Femur (tissue), 1 donor: ENCODE measurements at regions not wholly inside any gene's neighbourhood (a gene's known extent, or its start where the extent isn't known, plus 50 kb on each side); places are given as distances from the start of the nearest gene placed in this dataset.
"Not testable (repeated sequence)": the region's sequence is repeated elsewhere in the genome, so short reads cannot be mapped to it uniquely, and the experiment has no call there.

Experiments
- DNase-seq: peaks from one replicate; pipeline ENCODE4 v3.0.0-alpha.2; 2017

GRCh38 chr9:129544761-129545160 lies 76.1 kb downstream of the C9orf50 start:
- DNase-seq, result no peak

DNA sequence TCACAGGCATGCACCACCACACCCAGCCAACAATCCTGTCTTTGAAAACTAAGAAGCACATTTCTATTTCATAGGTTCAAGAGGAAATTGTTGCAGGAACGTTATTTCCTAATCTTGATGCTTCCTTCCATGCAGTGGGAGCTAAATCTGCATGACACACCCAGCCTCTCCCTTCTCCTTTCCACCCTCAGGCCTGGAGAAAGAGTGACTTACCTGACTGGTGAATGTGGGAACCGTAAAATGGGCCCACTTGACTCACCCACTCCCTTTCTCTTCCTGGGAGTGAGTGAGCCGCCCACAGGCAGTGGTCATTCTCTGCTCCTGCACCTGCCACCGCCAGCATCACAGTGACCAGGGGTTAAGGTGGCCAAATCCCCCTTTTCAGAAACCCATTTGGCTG lies 78.2 kb downstream of the C9orf50 start:
- DNase-seq, result no peak

DNA sequence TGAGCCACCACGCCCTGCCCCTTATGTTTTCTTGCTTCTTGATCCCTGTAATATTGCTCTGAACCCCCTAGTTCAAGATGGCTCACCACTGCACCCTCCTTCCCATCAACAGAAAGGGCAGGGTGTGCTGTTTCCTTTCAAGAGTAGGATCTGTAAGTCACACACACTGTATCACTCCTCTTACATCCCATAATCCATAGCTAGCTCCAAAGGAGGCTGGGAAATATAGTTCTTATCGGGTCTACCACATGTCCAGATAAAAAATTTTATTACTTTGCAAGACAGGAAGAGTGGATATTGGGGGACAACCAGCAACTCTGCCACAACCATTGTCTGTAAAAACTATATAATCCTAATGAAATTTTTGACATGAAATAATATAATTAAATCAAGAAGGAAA lies 79.6 kb downstream of the C9orf50 start:
- DNase-seq, result no peak

- DNase-seq, result no peak
These were observed 81.5 kb downstream of the C9orf50 start for GRCh38 chr9:129539446-129539845.

GRCh38 chr9:129531860-129532402 lies 89.0 kb downstream of the C9orf50 start:
- DNase-seq, result not testable (repeated sequence)

GRCh38 chr9:129527955-129528354 lies 92.9 kb downstream of the C9orf50 start:
- not testable (repeated sequence) for DNase-seq

DNA sequence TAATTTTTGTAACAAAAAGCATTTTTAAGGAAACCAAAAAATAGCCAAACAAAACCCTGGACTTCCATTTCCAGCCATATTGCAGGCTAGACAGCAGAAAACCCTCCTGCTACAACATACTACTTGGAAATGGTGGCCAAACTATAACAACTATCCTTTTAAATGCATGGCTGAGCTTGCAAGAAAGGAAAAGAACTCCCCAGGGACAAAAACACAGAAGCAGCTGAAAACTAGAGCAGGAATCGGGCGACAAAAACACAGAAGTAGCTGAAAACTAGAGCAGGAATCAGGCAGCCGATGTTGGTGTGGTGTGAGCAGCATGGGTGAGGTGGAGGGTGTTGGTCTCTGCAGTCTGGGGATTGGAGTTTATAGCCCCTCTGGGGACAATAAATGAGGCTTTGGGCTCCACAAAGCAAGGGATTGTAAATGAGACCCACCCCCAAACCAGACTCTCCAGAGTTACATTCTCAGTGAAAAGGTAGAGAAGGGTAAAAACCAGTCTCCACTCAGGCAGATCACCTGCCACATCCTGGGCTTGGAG lies 95.2 kb downstream of the C9orf50 start:
- no peak for DNase-seq

GRCh38 chr9:129524582-129525270 lies 96.2 kb downstream of the C9orf50 start:
- no peak for DNase-seq

- DNase-seq, result no peak
These were observed 96.8 kb downstream of the C9orf50 start for GRCh38 chr9:129523943-129524581.

DNA sequence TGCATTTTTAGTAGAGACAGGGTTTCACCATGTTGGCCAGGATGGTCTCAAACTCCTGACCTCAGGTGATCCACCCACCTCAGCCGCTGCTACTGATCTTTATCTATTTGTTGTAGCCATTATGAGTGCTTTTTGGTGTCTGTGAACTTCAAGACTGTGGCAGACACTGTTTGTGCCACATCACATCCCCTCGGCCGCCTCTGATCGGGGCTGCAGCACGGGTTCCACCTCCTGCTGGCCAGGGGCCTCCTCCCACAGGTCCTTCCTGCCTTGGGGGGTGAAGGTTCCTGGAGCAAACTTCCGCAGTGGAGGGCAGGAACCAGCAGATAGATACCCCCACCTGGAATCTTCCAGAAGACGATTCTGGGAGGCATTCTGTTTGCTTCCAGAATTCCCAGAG lies 98.5 kb downstream of the C9orf50 start:
- no peak for DNase-seq

DNA sequence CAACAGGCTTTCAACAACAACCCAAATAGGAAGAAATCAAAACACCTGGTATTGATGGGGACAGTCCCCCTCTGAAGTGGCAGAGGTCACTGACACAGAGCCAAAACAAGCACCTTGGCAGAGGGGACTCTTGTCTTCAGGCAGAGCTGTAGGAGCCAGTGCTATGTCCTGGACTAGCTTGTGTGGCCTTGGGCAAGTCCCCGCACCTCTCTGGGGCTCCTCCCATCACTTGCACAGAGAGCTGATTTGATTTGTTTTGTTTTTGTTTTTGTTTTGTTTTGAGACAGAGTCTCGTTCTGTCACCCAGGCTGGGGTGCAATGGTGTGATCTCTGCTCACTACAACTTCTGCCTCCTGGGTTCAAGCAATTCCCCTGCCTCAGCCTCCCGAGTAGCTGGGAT lies 100.8 kb downstream of the C9orf50 start:
- no peak for DNase-seq

- no peak for DNase-seq
These were observed 102.8 kb downstream of the C9orf50 start for GRCh38 chr9:129518074-129518473.

GRCh38 chr9:129517006-129517405 lies 103.9 kb downstream of the C9orf50 start:
- DNase-seq, result no peak

DNA sequence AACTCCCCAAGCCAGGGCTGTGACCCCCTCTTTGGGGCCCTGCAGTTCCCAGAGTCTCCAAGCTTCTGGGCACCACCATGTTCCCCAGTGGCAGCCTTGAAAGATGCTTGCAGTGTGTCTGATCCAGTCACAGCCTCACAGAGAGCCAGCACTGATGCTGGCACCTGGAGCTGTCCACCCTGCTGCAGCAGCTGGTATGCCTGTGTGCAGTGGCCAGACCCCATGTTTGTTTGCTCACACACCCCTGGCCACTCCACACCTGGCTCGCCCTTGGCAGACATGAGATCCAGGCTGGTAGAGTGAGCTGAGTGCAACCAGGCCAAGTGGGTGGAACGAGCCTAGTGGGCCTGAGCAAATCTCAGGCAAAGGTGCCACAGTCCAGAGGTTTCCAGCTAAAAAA lies 106.0 kb downstream of the C9orf50 start:
- no peak for DNase-seq

- no peak for DNase-seq
These were observed 106.4 kb downstream of the C9orf50 start for GRCh38 chr9:129514497-129514867.

- DNase-seq, result no peak
These were observed 106.9 kb downstream of the C9orf50 start for GRCh38 chr9:129513856-129514496.

DNA sequence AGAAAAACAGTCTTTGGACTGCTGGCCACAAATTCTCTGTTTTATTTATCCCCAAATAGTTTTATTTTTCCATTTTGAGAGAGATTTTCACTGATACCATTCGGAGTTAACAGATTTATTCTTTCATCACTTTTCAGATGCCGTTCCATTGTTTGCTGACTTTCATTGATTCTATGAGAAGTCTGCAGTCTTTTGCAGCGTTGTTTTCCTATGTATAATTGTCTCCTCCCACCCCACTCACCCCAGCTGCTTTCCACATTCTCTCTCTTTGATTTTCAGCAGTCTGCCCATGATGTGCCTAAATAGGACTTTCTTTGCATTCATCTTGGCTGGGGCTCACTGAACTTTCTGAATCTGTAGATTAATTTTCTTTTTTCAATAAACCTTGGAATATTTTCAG lies 107.6 kb downstream of the C9orf50 start:
- no peak for DNase-seq

DNA sequence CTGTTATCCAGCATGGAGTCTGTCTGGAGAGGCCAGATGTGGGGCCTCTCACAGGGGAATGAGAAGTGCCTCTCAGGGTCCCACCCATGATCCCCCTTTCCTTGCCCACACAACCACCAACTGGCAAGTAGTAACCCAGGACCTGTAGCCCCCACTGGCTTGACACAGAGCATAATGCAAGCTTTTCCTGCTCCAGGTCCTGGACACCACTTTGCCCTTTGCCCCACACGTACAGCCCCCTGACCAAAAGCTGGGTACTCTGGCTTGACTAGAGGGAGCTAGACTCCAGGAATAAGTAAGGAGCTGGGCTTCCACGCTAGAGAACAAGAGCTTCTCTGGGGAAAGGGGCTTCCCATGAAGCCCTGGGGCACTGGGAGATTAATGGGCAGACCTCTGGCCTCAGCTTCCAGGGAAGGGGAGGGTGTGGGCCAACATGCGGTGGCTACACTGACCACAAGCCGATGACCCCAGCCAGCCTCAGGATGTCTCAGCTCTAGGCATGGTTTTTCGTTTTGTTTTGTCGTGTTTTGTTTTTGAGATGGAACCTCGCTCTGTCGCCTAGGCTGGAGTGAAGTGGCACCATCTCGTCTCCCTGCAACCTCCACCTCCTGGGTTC lies 109.5 kb downstream of the C9orf50 start:
- no peak for DNase-seq

DNA sequence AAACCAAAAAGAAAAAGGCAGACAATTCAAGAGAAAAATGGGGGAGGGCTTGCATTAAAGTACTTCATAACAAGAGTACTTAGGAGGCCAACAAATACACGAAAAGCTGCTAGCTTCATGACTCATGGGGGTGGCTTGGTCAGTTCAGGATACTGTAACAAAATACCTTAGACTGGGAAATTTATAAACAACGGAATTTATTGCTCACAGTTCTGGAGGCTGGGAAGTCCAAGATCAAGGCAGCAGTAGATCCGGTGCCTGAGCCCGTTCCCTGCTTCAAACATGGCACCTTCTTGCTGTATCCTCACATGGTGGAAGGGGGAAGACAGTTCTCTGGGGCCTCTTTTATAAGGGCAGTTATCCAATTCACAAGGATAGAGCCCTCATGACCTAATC lies 111.4 kb downstream of the C9orf50 start:
- no peak for DNase-seq

GRCh38 chr9:129507805-129508204 lies 113.1 kb downstream of the C9orf50 start:
- no peak for DNase-seq

DNA sequence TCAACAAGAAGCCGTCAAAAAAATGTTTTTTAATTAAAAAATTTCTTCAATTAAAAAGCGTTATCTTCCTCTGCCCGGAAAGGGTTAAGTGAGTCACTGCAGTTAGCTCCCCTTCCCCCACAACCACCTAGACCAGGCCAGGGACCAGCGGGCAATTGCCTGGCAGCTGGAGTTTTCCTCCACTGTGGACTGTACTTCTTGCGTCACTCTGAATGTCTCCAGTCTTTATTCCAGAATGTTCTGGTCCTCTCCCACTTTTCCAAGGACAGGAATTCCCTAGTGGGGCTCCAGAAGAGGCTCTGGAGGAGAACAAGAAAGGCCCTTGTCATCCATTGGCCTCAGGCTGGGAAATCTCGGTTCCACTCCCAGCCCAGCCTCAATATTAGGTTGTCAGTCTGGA lies 114.0 kb downstream of the C9orf50 start:
- peak; percentile 29 for DNase-seq

DNA sequence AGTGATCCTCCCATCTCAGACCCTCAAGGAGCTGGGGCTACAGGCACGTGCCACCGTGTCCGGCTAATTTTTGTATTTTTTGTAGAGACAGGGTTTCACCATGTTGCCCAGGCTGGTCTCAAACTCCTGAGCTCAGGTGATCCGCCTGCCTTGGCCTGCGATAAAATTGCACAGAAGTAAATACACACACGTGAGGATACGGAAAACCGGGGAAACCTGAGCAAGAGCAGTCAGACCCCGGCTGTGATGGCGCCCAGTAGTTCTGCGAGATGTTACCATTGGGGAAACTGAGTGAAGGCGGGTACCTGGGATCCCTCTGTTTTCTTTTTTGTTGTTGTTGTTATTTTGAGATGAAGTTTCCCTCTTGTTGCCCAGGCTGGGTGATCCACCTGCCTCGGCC lies 114.9 kb downstream of the C9orf50 start:
- no peak for DNase-seq

- DNase-seq, result peak; percentile 27
These were observed 115.5 kb downstream of the C9orf50 start for GRCh38 chr9:129505270-129505902.
